ENCODE measurements at regions not wholly inside any gene's neighbourhood (a gene's known extent, or its start where the extent isn't known, plus 50 kb on each side); places are given as distances from the start of the nearest gene placed in this dataset.

GRCh38 chr13:23069566-23069965 is 111.2 kb upstream of the SGCG start (continued):
- TF ChIP-seq ETS1 (conservative IDR thresholded peaks at IDR 0.05; ENCODE audit: control insufficient read depth, low read depth, low read length), result no peak
- TF ChIP-seq ARHGAP35 (IDR thresholded peaks at IDR 0.05; ENCODE audit: partially characterized antibody), result no peak
- no peak for TF ChIP-seq AFF4 (CRISPR knock-in tag; IDR thresholded peaks at IDR 0.05)

GRCh38 chr13:23074075-23074828 is 106.5 kb upstream of the SGCG start:
- no peak for ATAC-seq
- no TSS peak for BruUV-seq (replicated peaks)
- H3K27ac ChIP-seq (ENCODE audit: extremely low read depth, low read depth, low read length), result no peak overlapping the region
- intact Hi-C loops (cut with micrococcal nuclease) (no loop called here), in situ Hi-C loops (cut with MboI) (no loop called here)
- H3K4me1 ChIP-seq (replicated peaks in 1 of 2; ENCODE audit: control insufficient read depth in 2 of 2, insufficient read depth in 2 of 2, low read length in 2 of 2), result no peaks in the 10 kb centered on the region
- WGBS (ENCODE audit: insufficient coverage, low coverage, missing lambda C conversion rate), result 1% methylated on average over 5 of the region's 5 CpGs
- no peak overlapping the region for H3K4me2 ChIP-seq (ENCODE audit: insufficient read depth, low read length)
- POLR2A ChIA-PET, result no interaction called here
- CTCF ChIA-PET (ENCODE audit: low intra/inter-chr PET ratio), result no interaction called here
- H2AFZ ChIP-seq (ENCODE audit: low read depth, low read length), result no peak overlapping the region
- no peaks in the 10 kb centered on the region for H3K27me3 ChIP-seq (ENCODE audit: control insufficient read depth in 2 of 2, insufficient read depth in 2 of 2, low read length in 2 of 2)
- H3K9ac ChIP-seq (ENCODE audit: insufficient read depth in 1 of 2, low read depth in 2 of 2, low read length in 2 of 2), result no peak overlapping the region
- 0 out of 2 replicates have a peak, but pooled peaks cover 2% of the 10 kb centered on the region for H3K9me3 ChIP-seq (replicated peaks; ENCODE audit: control insufficient read depth, insufficient read depth, low read depth, low read length)
- no peak overlapping the region for H3K4me3 ChIP-seq
- no peaks in the 10 kb centered on the region for H4K20me1 ChIP-seq (replicated peaks; ENCODE audit: control insufficient read depth, insufficient read depth, low read length)
- H3K9me1 ChIP-seq (ENCODE audit: control insufficient read depth, insufficient read depth, low read length), result no peaks in the 10 kb centered on the region
- DNase-seq (ENCODE audit: extremely low read depth in 1 of 4, low spot score in 3 of 4), result no peak
- FAIRE-seq, result no peak
- H3K79me2 ChIP-seq (ENCODE audit: control insufficient read depth, insufficient read depth, low read length), result no peaks in the 10 kb centered on the region
- no peaks in the 10 kb centered on the region for H3K36me3 ChIP-seq (ENCODE audit: control insufficient read depth, insufficient read depth, low read length)
- TF ChIP-seq ZNF146 (CRISPR knock-in tag; IDR thresholded peaks at IDR 0.05; ENCODE audit: unreplicated experiment) (no peak), DACH1 (IDR thresholded peaks at IDR 0.05; ENCODE audit: partially characterized antibody) (no peak), DMBX1 (CRISPR knock-in tag; IDR thresholded peaks at IDR 0.05; ENCODE audit: borderline replicate concordance) (no peak), HMGN3 (IDR thresholded peaks at IDR 0.05; ENCODE audit: borderline replicate concordance, extremely low read depth, insufficient read length, low read depth, low read length) (no peak), ZBTB33 (CRISPR knock-in tag; IDR thresholded peaks at IDR 0.05) (no peak), HNRNPLL (IDR thresholded peaks at IDR 0.05; ENCODE audit: low read depth, low read length, poor library complexity, severe bottlenecking) (no peak), ZNF212 (CRISPR knock-in tag; IDR thresholded peaks at IDR 0.05) (no peak)
